ENCODE measurements at regions not wholly inside any gene's neighbourhood (a gene's known extent, or its start where the extent isn't known, plus 50 kb on each side); places are given as distances from the start of the nearest gene placed in this dataset.

DNA sequence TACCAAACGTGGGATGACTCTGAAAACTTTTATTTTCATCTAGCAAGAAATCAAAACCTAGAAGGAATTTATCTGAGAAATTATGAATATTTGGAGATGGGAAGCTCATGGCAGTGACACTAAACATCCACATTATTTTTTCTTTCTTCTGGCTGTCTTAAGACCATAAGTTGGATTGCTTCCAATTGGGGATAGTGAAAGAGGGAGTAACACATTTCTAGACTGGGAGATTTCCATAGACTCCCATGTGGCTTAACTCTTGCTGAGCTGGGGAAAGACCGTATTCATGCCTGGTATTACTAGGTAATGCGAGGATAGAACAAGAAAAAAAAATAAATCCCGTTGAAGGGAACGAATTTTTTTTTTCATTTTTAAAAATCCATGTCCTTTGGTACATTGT, 120.0 kb downstream of the UTRN start:
- no peak for TF ChIP-seq POLR2A (IDR thresholded peaks at IDR 0.05)
- TF ChIP-seq POLR2AphosphoS5 (IDR thresholded peaks at IDR 0.05): no peak
- TF ChIP-seq, protein P1, sequence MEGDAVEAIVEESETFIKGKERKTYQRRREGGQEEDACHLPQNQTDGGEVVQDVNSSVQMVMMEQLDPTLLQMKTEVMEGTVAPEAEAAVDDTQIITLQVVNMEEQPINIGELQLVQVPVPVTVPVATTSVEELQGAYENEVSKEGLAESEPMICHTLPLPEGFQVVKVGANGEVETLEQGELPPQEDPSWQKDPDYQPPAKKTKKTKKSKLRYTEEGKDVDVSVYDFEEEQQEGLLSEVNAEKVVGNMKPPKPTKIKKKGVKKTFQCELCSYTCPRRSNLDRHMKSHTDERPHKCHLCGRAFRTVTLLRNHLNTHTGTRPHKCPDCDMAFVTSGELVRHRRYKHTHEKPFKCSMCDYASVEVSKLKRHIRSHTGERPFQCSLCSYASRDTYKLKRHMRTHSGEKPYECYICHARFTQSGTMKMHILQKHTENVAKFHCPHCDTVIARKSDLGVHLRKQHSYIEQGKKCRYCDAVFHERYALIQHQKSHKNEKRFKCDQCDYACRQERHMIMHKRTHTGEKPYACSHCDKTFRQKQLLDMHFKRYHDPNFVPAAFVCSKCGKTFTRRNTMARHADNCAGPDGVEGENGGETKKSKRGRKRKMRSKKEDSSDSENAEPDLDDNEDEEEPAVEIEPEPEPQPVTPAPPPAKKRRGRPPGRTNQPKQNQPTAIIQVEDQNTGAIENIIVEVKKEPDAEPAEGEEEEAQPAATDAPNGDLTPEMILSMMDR (IDR thresholded peaks at IDR 0.05): no peak
- TF ChIP-seq EP300 (IDR thresholded peaks at IDR 0.05): no peak
